GM06990 (cell line): ENCODE measurements at regions not wholly inside any gene's neighbourhood (a gene's known extent, or its start where the extent isn't known, plus 50 kb on each side); places are given as distances from the start of the nearest gene placed in this dataset.
"Not testable (repeated sequence)": the region's sequence is repeated elsewhere in the genome, so short reads cannot be mapped to it uniquely, and the experiment has no call there.

Experiments
- DNase-seq: peaks from one replicate; pipeline ENCODE4 v3.0.0-alpha.2; 2011; ENCODE audit not compliant: insufficient read length; ENCODE audit errors: extremely low read depth
- H3K27me3 ChIP-seq: replicated peaks from 2 replicates; pipeline ENCODE4 v1.6.0; 2011; ENCODE audit warnings: low read length; ENCODE audit not compliant: control insufficient read depth, insufficient read depth
- H3K36me3 ChIP-seq: 2 replicates; pipeline ENCODE4 v1.5.1; 2011; ENCODE audit warnings: low read length; ENCODE audit not compliant: control insufficient read depth, insufficient read depth
- H3K4me3 ChIP-seq: replicated peaks from 2 replicates; pipeline ENCODE4 v1.5.1; 2011; ENCODE audit warnings: low read depth, mild to moderate bottlenecking, control low read depth, low read length
- TF ChIP-seq, protein P1 (sequence below): IDR thresholded peaks from 2 replicates; pipeline ENCODE4 v1.5.1; 2011; ENCODE audit warnings: low read length, control low read depth, mild to moderate bottlenecking, inconsistent platforms; ENCODE audit not compliant: insufficient read depth, poor library complexity, severe bottlenecking

DNA sequence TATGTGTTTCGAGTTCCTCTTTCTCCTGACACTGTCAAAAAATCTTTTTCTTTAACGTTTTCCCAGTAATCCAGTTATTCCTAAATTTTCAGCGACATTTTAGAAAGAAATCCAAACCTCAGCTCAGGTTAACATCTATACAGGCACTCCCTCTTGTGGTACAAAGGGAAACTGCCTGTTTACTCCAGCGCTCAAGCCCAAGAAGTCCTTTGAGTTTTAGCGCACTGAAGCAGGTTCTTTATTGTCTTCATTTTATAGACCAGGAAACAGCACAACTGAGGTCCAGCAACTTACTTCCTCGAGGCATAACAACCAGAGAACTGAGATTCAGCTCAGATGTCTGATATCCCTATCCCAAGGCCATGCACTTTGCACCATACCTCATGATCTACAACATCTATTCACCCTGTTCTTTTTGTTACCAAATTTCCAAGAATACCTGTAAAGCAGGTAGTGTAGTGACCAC, 287.2 kb upstream of the MKLN1 start:
- Histone ChIP-seq H3K27me3 (no peaks in the 10 kb centered on the region), H3K4me3 (no peak overlapping the region), H3K36me3 (no peaks in the 10 kb centered on the region)
- TF ChIP-seq, protein P1, sequence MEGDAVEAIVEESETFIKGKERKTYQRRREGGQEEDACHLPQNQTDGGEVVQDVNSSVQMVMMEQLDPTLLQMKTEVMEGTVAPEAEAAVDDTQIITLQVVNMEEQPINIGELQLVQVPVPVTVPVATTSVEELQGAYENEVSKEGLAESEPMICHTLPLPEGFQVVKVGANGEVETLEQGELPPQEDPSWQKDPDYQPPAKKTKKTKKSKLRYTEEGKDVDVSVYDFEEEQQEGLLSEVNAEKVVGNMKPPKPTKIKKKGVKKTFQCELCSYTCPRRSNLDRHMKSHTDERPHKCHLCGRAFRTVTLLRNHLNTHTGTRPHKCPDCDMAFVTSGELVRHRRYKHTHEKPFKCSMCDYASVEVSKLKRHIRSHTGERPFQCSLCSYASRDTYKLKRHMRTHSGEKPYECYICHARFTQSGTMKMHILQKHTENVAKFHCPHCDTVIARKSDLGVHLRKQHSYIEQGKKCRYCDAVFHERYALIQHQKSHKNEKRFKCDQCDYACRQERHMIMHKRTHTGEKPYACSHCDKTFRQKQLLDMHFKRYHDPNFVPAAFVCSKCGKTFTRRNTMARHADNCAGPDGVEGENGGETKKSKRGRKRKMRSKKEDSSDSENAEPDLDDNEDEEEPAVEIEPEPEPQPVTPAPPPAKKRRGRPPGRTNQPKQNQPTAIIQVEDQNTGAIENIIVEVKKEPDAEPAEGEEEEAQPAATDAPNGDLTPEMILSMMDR = peak; percentile 80
- no peak for DNase-seq

DNA sequence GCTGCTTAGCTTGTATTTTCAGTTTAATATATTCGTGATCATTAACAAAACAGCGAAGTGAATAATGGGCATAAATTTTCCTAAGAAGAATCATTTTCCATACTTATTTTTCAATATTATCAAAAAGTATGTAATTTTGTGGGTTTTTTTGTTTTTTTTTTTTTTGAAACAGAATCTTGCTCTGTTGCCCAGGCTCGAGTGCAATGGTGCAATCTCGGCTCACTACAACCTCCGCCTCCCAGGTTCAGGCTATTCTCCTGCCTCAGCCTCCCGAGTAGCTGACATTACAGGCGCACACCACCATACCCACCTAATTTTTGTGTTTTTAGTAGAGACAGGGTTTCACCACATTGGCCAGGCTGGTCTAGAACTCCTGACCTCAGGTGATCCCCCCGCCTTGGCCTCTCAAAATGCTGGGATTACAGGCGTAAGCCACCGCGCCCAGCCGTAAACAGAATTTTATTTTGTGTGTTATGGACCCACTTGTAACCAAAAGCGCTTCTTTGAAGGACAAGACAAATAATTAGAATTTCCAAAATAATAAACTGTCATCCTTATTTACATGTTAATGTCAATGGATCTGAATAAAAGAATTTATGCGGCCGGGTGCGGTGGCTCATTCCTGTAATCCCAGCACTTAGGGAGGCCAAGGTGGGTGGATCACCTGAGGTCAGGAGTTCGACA, 286.5 kb upstream of the MKLN1 start:
- not testable (repeated sequence) for H3K36me3 ChIP-seq

DNA sequence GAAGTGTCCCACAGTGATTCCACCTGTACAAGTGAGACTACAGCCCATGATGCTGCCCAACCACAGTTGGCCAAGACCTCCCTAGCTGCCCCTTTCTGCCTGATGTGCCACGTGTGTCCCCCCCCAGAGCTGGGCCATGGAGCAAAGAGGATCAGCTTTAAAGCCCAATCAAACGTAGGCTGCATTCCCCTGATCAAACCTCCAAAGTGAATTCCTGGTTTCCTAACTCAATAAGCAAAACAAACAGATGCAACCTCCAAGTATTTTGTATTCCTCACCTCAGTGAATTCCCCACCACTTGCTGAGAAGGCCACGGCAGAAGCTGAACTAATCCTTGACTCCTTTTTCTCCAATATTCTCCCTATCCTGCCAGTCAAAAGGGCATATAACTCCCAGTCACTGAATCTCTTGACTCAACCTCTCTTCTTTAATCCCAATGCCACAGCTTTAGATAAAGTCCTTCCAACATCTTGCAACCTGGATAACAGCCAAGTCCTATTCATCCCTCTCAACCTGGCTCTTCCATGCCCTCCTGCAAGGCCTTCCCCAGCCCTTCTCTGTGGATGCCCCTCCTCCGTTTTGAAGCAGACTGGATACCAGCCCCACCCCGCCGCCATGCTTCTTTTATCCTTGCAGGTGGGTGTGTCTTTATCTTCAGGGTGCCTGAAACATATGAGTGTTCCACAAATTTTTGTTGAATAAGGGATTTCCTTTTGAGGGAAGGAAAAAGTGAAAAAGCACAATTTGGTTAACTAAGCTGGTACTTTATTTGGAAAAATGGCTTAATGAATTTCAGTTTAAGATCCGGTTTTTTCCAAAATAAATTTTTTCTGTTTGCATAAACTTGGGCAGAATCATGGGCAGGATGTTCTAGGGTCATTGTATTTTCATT, 285.2 kb upstream of the MKLN1 start:
- Histone ChIP-seq H3K36me3 (no peaks in the 10 kb centered on the region), H3K4me3 (no peak overlapping the region), H3K27me3 (no peaks in the 10 kb centered on the region)
- TF ChIP-seq, protein P1 = no peak
- DNase-seq = no peak

More for the DNA sequence above, 286.5 kb upstream of the MKLN1 start:
- DNase-seq, H3K27me3 ChIP-seq, H3K4me3 ChIP-seq: not testable (repeated sequence)

DNA sequence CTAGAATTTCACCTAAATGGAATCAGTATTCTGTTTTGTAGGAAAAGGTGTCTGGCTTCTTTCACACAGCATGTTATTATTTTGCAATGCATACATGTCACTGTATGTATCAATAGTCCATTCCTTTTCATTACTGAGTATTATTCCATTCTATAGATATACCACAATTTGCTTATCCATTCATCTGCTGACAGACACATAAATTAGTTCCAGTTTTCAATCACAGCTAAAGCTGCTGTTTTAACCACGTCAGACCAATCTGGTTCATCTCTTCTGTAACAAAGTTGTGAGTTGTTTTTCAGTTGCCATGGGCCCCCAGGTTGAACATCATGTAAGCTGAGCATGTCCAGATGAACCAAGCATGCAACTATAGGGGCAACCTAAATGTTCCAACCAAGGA, 282.1 kb upstream of the MKLN1 start:
- TF ChIP-seq, protein P1 = no peak

DNA sequence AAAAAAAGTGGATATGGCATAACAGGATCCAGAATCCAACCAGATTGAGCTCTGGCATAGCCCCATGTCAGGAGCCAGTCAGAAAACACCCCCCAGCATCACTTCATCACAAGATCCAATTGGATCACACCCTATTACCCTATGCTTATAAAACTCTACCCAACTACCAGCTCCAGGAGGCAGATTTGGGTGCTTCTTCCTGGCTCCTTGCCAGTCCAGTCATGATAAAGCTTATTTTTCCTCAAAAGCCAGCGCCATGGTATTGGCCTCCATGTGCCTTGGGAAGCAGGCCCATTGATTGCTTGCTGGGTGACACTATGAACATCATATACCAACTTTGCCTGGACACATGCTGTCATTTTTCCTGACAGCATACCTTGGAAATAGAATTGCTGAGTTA, 281.4 kb upstream of the MKLN1 start:
- no peaks in the 10 kb centered on the region for H3K27me3 ChIP-seq
- H3K4me3 ChIP-seq = no peak overlapping the region
- no peak for DNase-seq
- H3K36me3 ChIP-seq = no peaks in the 10 kb centered on the region
- TF ChIP-seq, protein P1 = no peak

More for the DNA sequence above, 282.1 kb upstream of the MKLN1 start:
- Histone ChIP-seq H3K27me3 (no peaks in the 10 kb centered on the region), H3K36me3 (no peaks in the 10 kb centered on the region), H3K4me3 (no peak overlapping the region)
- DNase-seq = no peak

DNA sequence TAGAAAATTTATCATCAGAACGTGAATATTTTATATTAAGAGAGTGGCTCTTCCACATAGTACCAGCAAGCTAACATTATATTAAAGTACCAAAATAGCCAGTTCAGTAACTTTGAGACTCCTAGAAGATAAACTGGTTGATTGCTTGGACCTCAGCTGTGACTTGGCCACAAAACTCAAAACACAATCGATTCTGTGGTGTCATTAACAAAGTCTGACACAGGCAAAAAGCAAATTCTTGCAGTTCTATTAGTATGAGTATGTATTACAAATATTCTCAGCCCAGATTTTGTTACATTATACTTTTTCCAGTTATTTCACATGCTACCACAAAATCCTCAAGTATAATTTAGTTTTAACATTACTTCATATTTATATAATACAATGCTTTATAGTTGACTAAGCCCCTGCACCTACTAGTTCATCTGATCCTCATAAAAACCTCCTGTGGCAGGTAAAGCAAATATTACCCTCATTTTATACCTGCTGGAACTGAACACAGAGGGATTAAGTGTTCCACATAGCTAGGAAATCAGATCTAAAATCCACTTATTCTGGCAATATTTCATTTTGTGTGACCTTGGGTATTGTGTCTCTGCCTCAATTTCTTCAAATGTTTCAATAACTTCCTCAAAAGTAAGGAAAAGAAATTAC, 279.9 kb upstream of the MKLN1 start:
- DNase-seq = no peak
- Histone ChIP-seq H3K27me3 (no peaks in the 10 kb centered on the region), H3K4me3 (no peak overlapping the region), H3K36me3 (no peaks in the 10 kb centered on the region)
- TF ChIP-seq, protein P1 = no peak
